HepG2 (cell line): ENCODE measurements at regions not wholly inside any gene's neighbourhood (a gene's known extent, or its start where the extent isn't known, plus 50 kb on each side); places are given as distances from the start of the nearest gene placed in this dataset.

Experiments
- ATAC-seq: fragments of 200-7000 bp; cut with Tn5 transposase; 3 replicates; pipeline ENCODE4 v1.9.1; 2020; ENCODE audit warnings: mild to moderate bottlenecking, moderate library complexity
- BruUV-seq: library from RNA; stranded (reverse); fragments of 400-500 nt; replicated peaks from 2 replicates; lab custom pipeline; 2021; lab: Mats Ljungman, UMichigan
- CTCF ChIA-PET: fragments of 300-600 bp; formaldehyde crosslinking; extraction: SDS; loops from one replicate; lab custom pipeline; 2021; ENCODE audit warnings: low total read pairs, inconsistent platforms, low intra/inter-chr PET ratio; lab: Yijun Ruan, JAX
- POLR2A ChIA-PET: fragments of 350-600 bp; sonication (Branson Sonifier 250); formaldehyde crosslinking; loops from one replicate; lab custom pipeline; 2020; ENCODE audit warnings: antibody characterized with exemption, inconsistent platforms; lab: Yijun Ruan, JAX
- DNase-seq: peaks from one replicate; pipeline ENCODE4 v3.0.0-alpha.2; 2015; ENCODE audit warnings: low spot score
- FAIRE-seq: peaks from 3 replicates; lab custom pipeline; 2011; peaks lifted over from hg19 to GRCh38; lab: Jason Lieb, UNC
- H2AFZ ChIP-seq: one replicate; pipeline ENCODE4 v1.6.1; 2011; ENCODE audit warnings: low read length, inconsistent platforms
- H3K27ac ChIP-seq: fragments of 300-600 bp; 3 replicates; pipeline ENCODE4 v1.8.0; 2011; ENCODE audit warnings: mixed run types, mild to moderate bottlenecking, mixed read lengths, low read length, inconsistent platforms; ENCODE audit not compliant: insufficient read depth; ENCODE audit errors: extremely low read length
- H3K27me3 ChIP-seq, 2 experiments: fragments of 200-600 bp in 1 of 2; 2 replicates in 1 of 2; 3 replicates in 1 of 2; pipeline versions ENCODE4 v1.6.0 to v1.8.0; 2011; ENCODE audit warnings: low read length in 2 of 2, mild to moderate bottlenecking in 2 of 2, moderate library complexity in 2 of 2, inconsistent platforms in 1 of 2; ENCODE audit not compliant: insufficient read depth in 2 of 2, control insufficient read depth in 1 of 2
- H3K36me3 ChIP-seq, 2 experiments: fragments of 200-600 bp in 1 of 2; replicated peaks in 1 of 2; 2 replicates in 1 of 2; 3 replicates in 1 of 2; pipeline versions ENCODE4 v1.5.1 to v1.8.0; 2011; ENCODE audit warnings: low read length in 2 of 2, inconsistent platforms in 1 of 2; ENCODE audit not compliant: insufficient read depth in 2 of 2, control insufficient read depth in 1 of 2
- H3K4me1 ChIP-seq: 2 replicates; pipeline ENCODE4 v1.5.1; 2012; ENCODE audit warnings: low read length, inconsistent platforms; ENCODE audit not compliant: insufficient read depth
- H3K4me2 ChIP-seq: 2 replicates; pipeline ENCODE4 v1.6.0; 2011; ENCODE audit warnings: low read depth, low read length, inconsistent platforms
- H3K4me3 ChIP-seq, 3 experiments: fragments of 200-600 bp in 1 of 3; sonication (generic), shearing (Covaris generic) in 1 of 3; replicated peaks in 1 of 3; 2 replicates each; pipeline ENCODE4 v1.5.1; 2011 to 2016; ENCODE audit warnings: low read length in 3 of 3, inconsistent platforms in 2 of 3, low read depth in 2 of 3, mild to moderate bottlenecking in 2 of 3, control low read depth in 1 of 3, mixed read lengths in 1 of 3; ENCODE audit not compliant: insufficient read depth in 1 of 3
- H3K79me2 ChIP-seq: one replicate; pipeline ENCODE4 v1.6.1; 2011; ENCODE audit warnings: low read length, inconsistent platforms; ENCODE audit not compliant: insufficient read depth
- H3K9ac ChIP-seq: 2 replicates; pipeline ENCODE4 v1.6.0; 2011; ENCODE audit warnings: mild to moderate bottlenecking, low read depth, low read length, inconsistent platforms; ENCODE audit not compliant: insufficient read depth
- H3K9me3 ChIP-seq: 2 replicates; pipeline ENCODE4 v1.5.1; 2012; ENCODE audit warnings: mild to moderate bottlenecking, low read length
- H4K20me1 ChIP-seq: 2 replicates; pipeline ENCODE4 v1.6.0; 2011; ENCODE audit warnings: inconsistent platforms, mild to moderate bottlenecking, low read length, moderate library complexity; ENCODE audit not compliant: insufficient read depth
- BRD4 ChIP-seq: sonication (generic); formaldehyde crosslinking; IDR thresholded peaks from 2 replicates; pipeline ENCODE4 v1.4.0; 2020; ENCODE audit warnings: missing genetic modification reagents
- DR1 ChIP-seq: sonication (generic); formaldehyde crosslinking; IDR thresholded peaks from 2 replicates; pipeline ENCODE4 v1.8.0; 2021; ENCODE audit warnings: mild to moderate bottlenecking, missing genetic modification reagents, inconsistent platforms
- GFI1 ChIP-seq: sonication (generic); formaldehyde crosslinking; IDR thresholded peaks from 2 replicates; pipeline ENCODE4 v1.5.0; 2020; ENCODE audit warnings: missing genetic modification reagents, mild to moderate bottlenecking, borderline replicate concordance
- MTF1 ChIP-seq: sonication (generic); formaldehyde crosslinking; IDR thresholded peaks from 2 replicates; pipeline ENCODE4 v1.5.0; 2020; ENCODE audit warnings: missing genetic modification reagents
- NFIB ChIP-seq: sonication (generic); formaldehyde crosslinking; IDR thresholded peaks from 2 replicates; pipeline ENCODE4 v1.9.0; 2021; ENCODE audit warnings: missing genetic modification reagents, mild to moderate bottlenecking, borderline replicate concordance
- RBFOX2 ChIP-seq: fragments of 200-400 bp; formaldehyde crosslinking; IDR thresholded peaks from 2 replicates; pipeline ENCODE4 v1.6.1; 2017; ENCODE audit warnings: low read depth, mild to moderate bottlenecking, low read length
- RFX5 ChIP-seq: IDR thresholded peaks from 2 replicates; pipeline ENCODE4 v1.6.1; 2011; ENCODE audit warnings: low read depth, low read length, improper control_type of control experiment
- RNF2 ChIP-seq: fragments of 450-650 bp; conservative IDR thresholded peaks from 2 replicates; pipeline ENCODE4 v1.6.1; 2016; ENCODE audit warnings: low read depth
- STAT5B ChIP-seq: sonication (generic); formaldehyde crosslinking; IDR thresholded peaks from 2 replicates; pipeline ENCODE4 v1.4.0; 2020; ENCODE audit warnings: missing genetic modification reagents
- TP53 ChIP-seq: sonication (generic); formaldehyde crosslinking; conservative IDR thresholded peaks from 2 replicates; pipeline ENCODE4 v1.4.0; 2020; ENCODE audit warnings: missing genetic modification reagents
- ZNF264 ChIP-seq: sonication (generic); formaldehyde crosslinking; IDR thresholded peaks from 2 replicates; pipeline ENCODE4 v1.4.0; 2020; ENCODE audit warnings: missing genetic modification reagents
- ZNF343 ChIP-seq: sonication (generic); formaldehyde crosslinking; IDR thresholded peaks from 2 replicates; pipeline ENCODE4 v1.4.0; 2020; ENCODE audit warnings: mild to moderate bottlenecking, missing genetic modification reagents
- ZZZ3 ChIP-seq: sonication (generic); formaldehyde crosslinking; IDR thresholded peaks from 2 replicates; pipeline ENCODE4 v1.4.0; 2020; ENCODE audit warnings: missing genetic modification reagents, mild to moderate bottlenecking, borderline replicate concordance
- WGBS: methylation state at CpG from one replicate; pipeline ENCODE4 v1.1.6; 2017; ENCODE audit warnings: low lambda C conversion rate; 5-methylcytosine and 5-hydroxymethylcytosine counted together
- in situ Hi-C: cut with HindIII; loops from 2 replicates; pipeline ENCODE4 v1.10.0; 2017; ENCODE audit warnings: low pct_unique_long_range_greater_than_20kb; ENCODE audit not compliant: extremely low pct_ligation_motif_present
- intact Hi-C: fragments of 100-400 bp; cut with micrococcal nuclease; formaldehyde crosslinking; loops from one replicate; pipeline ENCODE4 v1.10.0; 2022; ENCODE audit not compliant: unreplicated experiment
- TF ChIP-seq, protein P1 (sequence below): sonication (generic); formaldehyde crosslinking; IDR thresholded peaks from 2 replicates; pipeline ENCODE4; 2020; ENCODE audit warnings: missing genetic modification reagents, mild to moderate bottlenecking, borderline replicate concordance
- TF ChIP-seq, protein P2 (sequence below): sonication (generic); formaldehyde crosslinking; IDR thresholded peaks from 2 replicates; pipeline ENCODE4 v1.8.0; 2022; ENCODE audit warnings: missing genetic modification reagents, mild to moderate bottlenecking, inconsistent platforms, borderline replicate concordance
- TF ChIP-seq, protein P3 (sequence below): sonication (generic); formaldehyde crosslinking; IDR thresholded peaks from 2 replicates; pipeline ENCODE4 v1.5.0; 2020; ENCODE audit warnings: missing genetic modification reagents, mild to moderate bottlenecking, borderline replicate concordance
- TF ChIP-seq, protein P4 (sequence below): sonication (generic); formaldehyde crosslinking; IDR thresholded peaks from 2 replicates; pipeline ENCODE4 v1.8.0; 2022; ENCODE audit warnings: missing genetic modification reagents, mild to moderate bottlenecking, borderline replicate concordance

DNA sequence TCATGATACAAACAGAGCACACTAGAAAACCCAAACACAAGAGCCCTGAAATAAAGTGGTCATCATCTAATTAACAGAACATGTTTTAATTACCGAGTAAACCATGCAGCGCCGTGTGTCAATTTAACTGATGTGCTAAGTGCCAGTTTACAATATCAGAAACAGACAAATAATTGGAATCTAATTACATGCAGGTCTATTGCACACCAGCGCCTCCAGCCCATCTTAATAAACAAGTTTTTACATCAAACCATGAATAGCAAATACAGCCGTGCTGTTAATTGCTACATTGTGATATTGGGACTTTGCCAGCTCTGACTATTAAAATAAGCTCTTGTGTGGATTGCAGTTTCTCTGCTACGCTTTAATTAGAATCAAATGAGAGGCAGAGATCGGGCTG, 510.2 kb upstream of the MDFIC2 start:
- in situ Hi-C loops: no loop called here
- no peak overlapping the region for H3K27ac ChIP-seq

More for the DNA sequence above, 510.2 kb upstream of the MDFIC2 start:
- Histone ChIP-seq H4K20me1 (no peaks in the 10 kb centered on the region), H3K4me2 (no peak overlapping the region), H3K9me3 (no peaks in the 10 kb centered on the region), H3K4me1 (no peaks in the 10 kb centered on the region), H3K4me3 (no peak overlapping the region), H3K36me3 (no peaks in the 10 kb centered on the region), H2AFZ (no peak overlapping the region), H3K27me3 (no peaks in the 10 kb centered on the region; a peak in 2 of 5 replicates), H3K9ac (no peak overlapping the region), H3K79me2 (no peaks in the 10 kb centered on the region)
- no peak for DNase-seq
- BruUV-seq: no TSS peak
- no peak for ATAC-seq
- ChIA-PET POLR2A (no interaction called here), CTCF (no interaction called here)
- TF ChIP-seq TP53 (CRISPR knock-in tag) (no peak), ZNF264 (CRISPR knock-in tag) (no peak), RBFOX2 (no peak), ZZZ3 (CRISPR knock-in tag) (no peak), BRD4 (no peak), RFX5 (no peak), GFI1 (CRISPR knock-in tag) (no peak), RNF2 (no peak), STAT5B (CRISPR knock-in tag) (no peak), DR1 (CRISPR knock-in tag) (no peak), MTF1 (CRISPR knock-in tag) (no peak), ZNF343 (no peak), NFIB (CRISPR knock-in tag) (no peak)
- TF ChIP-seq, protein P1, sequence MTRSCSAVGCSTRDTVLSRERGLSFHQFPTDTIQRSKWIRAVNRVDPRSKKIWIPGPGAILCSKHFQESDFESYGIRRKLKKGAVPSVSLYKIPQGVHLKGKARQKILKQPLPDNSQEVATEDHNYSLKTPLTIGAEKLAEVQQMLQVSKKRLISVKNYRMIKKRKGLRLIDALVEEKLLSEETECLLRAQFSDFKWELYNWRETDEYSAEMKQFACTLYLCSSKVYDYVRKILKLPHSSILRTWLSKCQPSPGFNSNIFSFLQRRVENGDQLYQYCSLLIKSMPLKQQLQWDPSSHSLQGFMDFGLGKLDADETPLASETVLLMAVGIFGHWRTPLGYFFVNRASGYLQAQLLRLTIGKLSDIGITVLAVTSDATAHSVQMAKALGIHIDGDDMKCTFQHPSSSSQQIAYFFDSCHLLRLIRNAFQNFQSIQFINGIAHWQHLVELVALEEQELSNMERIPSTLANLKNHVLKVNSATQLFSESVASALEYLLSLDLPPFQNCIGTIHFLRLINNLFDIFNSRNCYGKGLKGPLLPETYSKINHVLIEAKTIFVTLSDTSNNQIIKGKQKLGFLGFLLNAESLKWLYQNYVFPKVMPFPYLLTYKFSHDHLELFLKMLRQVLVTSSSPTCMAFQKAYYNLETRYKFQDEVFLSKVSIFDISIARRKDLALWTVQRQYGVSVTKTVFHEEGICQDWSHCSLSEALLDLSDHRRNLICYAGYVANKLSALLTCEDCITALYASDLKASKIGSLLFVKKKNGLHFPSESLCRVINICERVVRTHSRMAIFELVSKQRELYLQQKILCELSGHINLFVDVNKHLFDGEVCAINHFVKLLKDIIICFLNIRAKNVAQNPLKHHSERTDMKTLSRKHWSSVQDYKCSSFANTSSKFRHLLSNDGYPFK (CRISPR knock-in tag): no peak
- TF ChIP-seq, protein P2, sequence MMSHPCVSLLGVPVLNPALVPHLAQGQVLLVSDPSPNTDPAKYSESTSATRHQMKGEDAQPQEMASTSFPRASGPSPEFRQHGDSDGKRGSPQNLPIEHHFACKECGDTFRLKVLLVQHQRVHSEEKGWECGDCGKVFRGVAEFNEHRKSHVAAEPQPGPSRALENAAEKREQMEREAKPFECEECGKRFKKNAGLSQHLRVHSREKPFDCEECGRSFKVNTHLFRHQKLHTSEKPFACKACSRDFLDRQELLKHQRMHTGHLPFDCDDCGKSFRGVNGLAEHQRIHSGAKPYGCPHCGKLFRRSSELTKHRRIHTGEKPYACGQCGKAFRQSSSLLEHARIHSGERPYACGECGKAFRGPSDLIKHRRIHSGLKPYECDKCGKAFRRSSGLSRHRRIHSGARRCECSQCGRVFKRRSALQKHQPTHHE (CRISPR knock-in tag): no peak
- TF ChIP-seq, protein P3, sequence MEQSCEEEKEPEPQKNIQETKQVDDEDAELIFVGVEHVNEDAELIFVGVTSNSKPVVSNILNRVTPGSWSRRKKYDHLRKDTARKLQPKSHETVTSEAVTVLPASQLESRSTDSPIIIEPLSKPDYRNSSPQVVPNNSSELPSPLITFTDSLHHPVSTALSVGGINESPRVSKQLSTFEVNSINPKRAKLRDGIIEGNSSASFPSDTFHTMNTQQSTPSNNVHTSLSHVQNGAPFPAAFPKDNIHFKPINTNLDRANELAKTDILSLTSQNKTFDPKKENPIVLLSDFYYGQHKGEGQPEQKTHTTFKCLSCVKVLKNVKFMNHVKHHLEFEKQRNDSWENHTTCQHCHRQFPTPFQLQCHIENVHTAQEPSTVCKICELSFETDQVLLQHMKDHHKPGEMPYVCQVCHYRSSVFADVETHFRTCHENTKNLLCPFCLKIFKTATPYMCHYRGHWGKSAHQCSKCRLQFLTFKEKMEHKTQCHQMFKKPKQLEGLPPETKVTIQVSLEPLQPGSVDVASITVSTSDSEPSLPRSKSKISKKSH (CRISPR knock-in tag): no peak
- TF ChIP-seq, protein P4, sequence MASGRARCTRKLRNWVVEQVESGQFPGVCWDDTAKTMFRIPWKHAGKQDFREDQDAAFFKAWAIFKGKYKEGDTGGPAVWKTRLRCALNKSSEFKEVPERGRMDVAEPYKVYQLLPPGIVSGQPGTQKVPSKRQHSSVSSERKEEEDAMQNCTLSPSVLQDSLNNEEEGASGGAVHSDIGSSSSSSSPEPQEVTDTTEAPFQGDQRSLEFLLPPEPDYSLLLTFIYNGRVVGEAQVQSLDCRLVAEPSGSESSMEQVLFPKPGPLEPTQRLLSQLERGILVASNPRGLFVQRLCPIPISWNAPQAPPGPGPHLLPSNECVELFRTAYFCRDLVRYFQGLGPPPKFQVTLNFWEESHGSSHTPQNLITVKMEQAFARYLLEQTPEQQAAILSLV (CRISPR knock-in tag): no peak
- 27% methylated on average over 7 of the region's 7 CpGs for WGBS
- no peak for FAIRE-seq
- intact Hi-C loops: no loop called here
